ENCODE measurements at regions not wholly inside any gene's neighbourhood (a gene's known extent, or its start where the extent isn't known, plus 50 kb on each side); places are given as distances from the start of the nearest gene placed in this dataset.

- no peaks in the 10 kb centered on the region for H3K36me3 ChIP-seq (ENCODE audit: control insufficient read depth, insufficient read depth, low read length)
- no peaks in the 10 kb centered on the region for H3K27me3 ChIP-seq (ENCODE audit: control insufficient read depth, insufficient read depth, low read length)
- Mint-ChIP-seq H3K27ac (peak overlapping the region in 1 of 3 donors; percentile 35), H3K4me1 (no peaks in the 10 kb centered on the region), H3K4me3 (no peak overlapping the region), H3K36me3 (no peaks in the 10 kb centered on the region), H3K9me3 (no peaks in the 10 kb centered on the region), H3K27me3 (peaks cover 4% of the 10 kb centered on the region)
- H3K27ac ChIP-seq (ENCODE audit: insufficient read depth, low read length, poor library complexity, severe bottlenecking), result no peak overlapping the region
- no peaks in the 10 kb centered on the region for H3K4me1 ChIP-seq (ENCODE audit: control insufficient read depth, insufficient read depth, low read length, poor library complexity, severe bottlenecking)
- ATAC-seq (ENCODE audit: low read depth in 2 of 2), result no peak
- no peak overlapping the region for H3K4me3 ChIP-seq (ENCODE audit: low read depth, low read length)
- H3K9me3 ChIP-seq (ENCODE audit: control insufficient read depth in 2 of 2, low read length in 2 of 2), result no peaks in the 10 kb centered on the region
- DNase-seq, result no peak
These were observed 111.9 kb upstream of the FAM20C start for GRCh38 chr7:80259-81067.

GRCh38 chr7:81068-81925 lies 111.1 kb upstream of the FAM20C start:
- H3K27me3 Mint-ChIP-seq, result peaks cover 4% of the 10 kb centered on the region
- H3K9me3 Mint-ChIP-seq, result no peaks in the 10 kb centered on the region
- Histone ChIP-seq H3K9me3 (ENCODE audit: control insufficient read depth in 2 of 2, low read length in 2 of 2) (no peaks in the 10 kb centered on the region), H3K27me3 (ENCODE audit: control insufficient read depth, insufficient read depth, low read length) (no peaks in the 10 kb centered on the region), H3K4me3 (ENCODE audit: low read depth, low read length) (no peak overlapping the region), H3K4me1 (ENCODE audit: control insufficient read depth, insufficient read depth, low read length, poor library complexity, severe bottlenecking) (no peaks in the 10 kb centered on the region), H3K36me3 (ENCODE audit: control insufficient read depth, insufficient read depth, low read length) (no peaks in the 10 kb centered on the region), H3K27ac (ENCODE audit: insufficient read depth, low read length, poor library complexity, severe bottlenecking) (no peak overlapping the region)
- no peaks in the 10 kb centered on the region for H3K36me3 Mint-ChIP-seq
- DNase-seq (no peak), ATAC-seq (ENCODE audit: low read depth in 2 of 2) (no peak)
- H3K4me3 Mint-ChIP-seq, result no peak overlapping the region
- H3K27ac Mint-ChIP-seq, result peak overlapping the region in 1 of 3 donors; percentile 35
- H3K4me1 Mint-ChIP-seq, result no peaks in the 10 kb centered on the region

GRCh38 chr7:81926-82756 lies 110.2 kb upstream of the FAM20C start:
- peaks cover 4% of the 10 kb centered on the region for H3K27me3 Mint-ChIP-seq
- H3K4me3 Mint-ChIP-seq, result no peak overlapping the region
- H3K9me3 Mint-ChIP-seq, result no peaks in the 10 kb centered on the region
- H3K36me3 Mint-ChIP-seq, result no peaks in the 10 kb centered on the region
- Histone ChIP-seq H3K27me3 (ENCODE audit: control insufficient read depth, insufficient read depth, low read length) (no peaks in the 10 kb centered on the region), H3K36me3 (ENCODE audit: control insufficient read depth, insufficient read depth, low read length) (no peaks in the 10 kb centered on the region), H3K4me1 (ENCODE audit: control insufficient read depth, insufficient read depth, low read length, poor library complexity, severe bottlenecking) (no peaks in the 10 kb centered on the region), H3K9me3 (ENCODE audit: control insufficient read depth in 2 of 2, low read length in 2 of 2) (no peaks in the 10 kb centered on the region), H3K27ac (ENCODE audit: insufficient read depth, low read length, poor library complexity, severe bottlenecking) (no peak overlapping the region), H3K4me3 (ENCODE audit: low read depth, low read length) (no peak overlapping the region)
- no peak overlapping the region for H3K27ac Mint-ChIP-seq
- H3K4me1 Mint-ChIP-seq, result no peaks in the 10 kb centered on the region
- ATAC-seq (ENCODE audit: low read depth in 2 of 2) (no peak), DNase-seq (no peak)

- no peak overlapping the region for H3K27ac Mint-ChIP-seq
- H3K36me3 Mint-ChIP-seq, result no peaks in the 10 kb centered on the region
- Histone ChIP-seq H3K27me3 (ENCODE audit: control insufficient read depth, insufficient read depth, low read length) (no peaks in the 10 kb centered on the region), H3K4me3 (ENCODE audit: low read depth, low read length) (no peak overlapping the region), H3K4me1 (ENCODE audit: control insufficient read depth, insufficient read depth, low read length, poor library complexity, severe bottlenecking) (no peaks in the 10 kb centered on the region), H3K36me3 (ENCODE audit: control insufficient read depth, insufficient read depth, low read length) (no peaks in the 10 kb centered on the region), H3K9me3 (ENCODE audit: control insufficient read depth in 2 of 2, low read length in 2 of 2) (no peaks in the 10 kb centered on the region), H3K27ac (ENCODE audit: insufficient read depth, low read length, poor library complexity, severe bottlenecking) (no peak overlapping the region)
- no peak overlapping the region for H3K4me3 Mint-ChIP-seq
- DNase-seq (no peak), ATAC-seq (ENCODE audit: low read depth in 2 of 2) (no peak)
- peaks cover 4% of the 10 kb centered on the region for H3K27me3 Mint-ChIP-seq
- H3K4me1 Mint-ChIP-seq, result no peaks in the 10 kb centered on the region
- no peaks in the 10 kb centered on the region for H3K9me3 Mint-ChIP-seq
These were observed 109.6 kb upstream of the FAM20C start for GRCh38 chr7:82757-83155.

- no peak overlapping the region for H3K4me3 Mint-ChIP-seq
- H3K9me3 ChIP-seq (ENCODE audit: control insufficient read depth in 2 of 2, low read length in 2 of 2), result no peaks in the 10 kb centered on the region
- H3K36me3 Mint-ChIP-seq, result no peaks in the 10 kb centered on the region
- no peak overlapping the region for H3K27ac Mint-ChIP-seq
- no peak overlapping the region for H3K27ac ChIP-seq (ENCODE audit: insufficient read depth, low read length, poor library complexity, severe bottlenecking)
- no peaks in the 10 kb centered on the region for H3K27me3 ChIP-seq (ENCODE audit: control insufficient read depth, insufficient read depth, low read length)
- DNase-seq (no peak), ATAC-seq (ENCODE audit: low read depth in 2 of 2) (no peak)
- no peaks in the 10 kb centered on the region for H3K4me1 ChIP-seq (ENCODE audit: control insufficient read depth, insufficient read depth, low read length, poor library complexity, severe bottlenecking)
- no peaks in the 10 kb centered on the region for H3K4me1 Mint-ChIP-seq
- no peaks in the 10 kb centered on the region for H3K36me3 ChIP-seq (ENCODE audit: control insufficient read depth, insufficient read depth, low read length)
- H3K27me3 Mint-ChIP-seq, result peaks cover 4% of the 10 kb centered on the region
- no peak overlapping the region for H3K4me3 ChIP-seq (ENCODE audit: low read depth, low read length)
- no peaks in the 10 kb centered on the region for H3K9me3 Mint-ChIP-seq
These were observed 108.9 kb upstream of the FAM20C start for GRCh38 chr7:83441-83840.

GRCh38 chr7:83861-84632 lies 108.3 kb upstream of the FAM20C start:
- DNase-seq, result no peak

GRCh38 chr7:84633-85020 lies 107.7 kb upstream of the FAM20C start:
- Mint-ChIP-seq H3K36me3 (no peaks in the 10 kb centered on the region), H3K4me1 (no peaks in the 10 kb centered on the region), H3K27ac (no peak overlapping the region), H3K4me3 (no peak overlapping the region), H3K9me3 (no peaks in the 10 kb centered on the region), H3K27me3 (peaks cover 4% of the 10 kb centered on the region)
- Histone ChIP-seq H3K9me3 (ENCODE audit: control insufficient read depth in 2 of 2, low read length in 2 of 2) (no peaks in the 10 kb centered on the region), H3K4me3 (ENCODE audit: low read depth, low read length) (no peak overlapping the region), H3K27ac (ENCODE audit: insufficient read depth, low read length, poor library complexity, severe bottlenecking) (no peak overlapping the region), H3K4me1 (ENCODE audit: control insufficient read depth, insufficient read depth, low read length, poor library complexity, severe bottlenecking) (no peaks in the 10 kb centered on the region), H3K36me3 (ENCODE audit: control insufficient read depth, insufficient read depth, low read length) (no peaks in the 10 kb centered on the region), H3K27me3 (ENCODE audit: control insufficient read depth, insufficient read depth, low read length) (no peaks in the 10 kb centered on the region)
- DNase-seq (no peak), ATAC-seq (ENCODE audit: low read depth in 2 of 2) (no peak)

More at GRCh38 chr7:83861-84632, 108.3 kb upstream of the FAM20C start:
- no peaks in the 10 kb centered on the region for H3K36me3 ChIP-seq (ENCODE audit: control insufficient read depth, insufficient read depth, low read length)
- H3K9me3 ChIP-seq (ENCODE audit: control insufficient read depth in 2 of 2, low read length in 2 of 2), result no peaks in the 10 kb centered on the region
- no peaks in the 10 kb centered on the region for H3K4me1 Mint-ChIP-seq
- no peaks in the 10 kb centered on the region for H3K36me3 Mint-ChIP-seq
- no peak overlapping the region for H3K27ac Mint-ChIP-seq
- H3K4me1 ChIP-seq (ENCODE audit: control insufficient read depth, insufficient read depth, low read length, poor library complexity, severe bottlenecking), result no peaks in the 10 kb centered on the region
- ATAC-seq (ENCODE audit: low read depth in 2 of 2), result no peak
- H3K27ac ChIP-seq (ENCODE audit: insufficient read depth, low read length, poor library complexity, severe bottlenecking), result no peak overlapping the region
- peaks cover 4% of the 10 kb centered on the region for H3K27me3 Mint-ChIP-seq
- H3K27me3 ChIP-seq (ENCODE audit: control insufficient read depth, insufficient read depth, low read length), result no peaks in the 10 kb centered on the region
- H3K9me3 Mint-ChIP-seq, result no peaks in the 10 kb centered on the region
- no peak overlapping the region for H3K4me3 ChIP-seq (ENCODE audit: low read depth, low read length)
- no peak overlapping the region for H3K4me3 Mint-ChIP-seq

All from CD4-positive, CD25-positive, alpha-beta regulatory T cell (primary cell).